ENCODE measurements at regions not wholly inside any gene's neighbourhood (a gene's known extent, or its start where the extent isn't known, plus 50 kb on each side); places are given as distances from the start of the nearest gene placed in this dataset.

- peak; percentile 55 for TF ChIP-seq TAF15 (IDR thresholded peaks at IDR 0.05; ENCODE audit: low read depth, low read length, poor library complexity, severe bottlenecking)
- no peak for TF ChIP-seq PHF5A (CRISPR knock-in tag; IDR thresholded peaks at IDR 0.05; ENCODE audit: low read depth, unreplicated experiment)
- TF ChIP-seq ZBTB44 (CRISPR knock-in tag; IDR thresholded peaks at IDR 0.05): no peak
- TF ChIP-seq HNF1A (IDR thresholded peaks at IDR 0.05; ENCODE audit: low read depth): no peak
- TF ChIP-seq HNF1A (CRISPR knock-in tag; IDR thresholded peaks at IDR 0.05; ENCODE audit: borderline replicate concordance): no peak
- TF ChIP-seq ZNF549 (CRISPR knock-in tag; IDR thresholded peaks at IDR 0.05): no peak
- TF ChIP-seq KDM5B (CRISPR knock-in tag; IDR thresholded peaks at IDR 0.05; ENCODE audit: borderline replicate concordance): peak; percentile 21; the same call in 1 of the 2 replicates
- TF ChIP-seq DDIT3 (CRISPR knock-in tag; IDR thresholded peaks at IDR 0.05): no peak
- TF ChIP-seq ZNF510 (CRISPR knock-in tag; IDR thresholded peaks at IDR 0.05; ENCODE audit: low read depth): 0 out of 2 replicates have a peak, but pooled peaks have one; percentile 24
- TF ChIP-seq PREB (CRISPR knock-in tag; IDR thresholded peaks at IDR 0.05): no peak
- no peak for TF ChIP-seq CBX1 (IDR thresholded peaks at IDR 0.05; ENCODE audit: low read depth)
- TF ChIP-seq ZNF572 (CRISPR knock-in tag; IDR thresholded peaks at IDR 0.05): no peak; the same call in 1 of the 2 replicates
- TF ChIP-seq ZNF691 (CRISPR knock-in tag; IDR thresholded peaks at IDR 0.05; ENCODE audit: borderline replicate concordance, low read depth): no peak
- TF ChIP-seq ZKSCAN8 (CRISPR knock-in tag; IDR thresholded peaks at IDR 0.05; ENCODE audit: borderline replicate concordance): no peak; the same call in 1 of the 2 replicates
- TF ChIP-seq HHEX (CRISPR knock-in tag; IDR thresholded peaks at IDR 0.05): no peak
- no peak for TF ChIP-seq ZNF530 (CRISPR knock-in tag; IDR thresholded peaks at IDR 0.05; ENCODE audit: low read depth)
- TF ChIP-seq NFRKB (IDR thresholded peaks at IDR 0.05): no peak
- peak; percentile 70 for TF ChIP-seq NRL (CRISPR knock-in tag; IDR thresholded peaks at IDR 0.05; ENCODE audit: borderline replicate concordance)
- TF ChIP-seq FLYWCH1 (CRISPR knock-in tag; IDR thresholded peaks at IDR 0.05): no peak
- no peak; the same call in 1 of the 2 replicates for TF ChIP-seq RXRA (CRISPR knock-in tag; IDR thresholded peaks at IDR 0.05)
- no peak for TF ChIP-seq KLF11 (CRISPR knock-in tag; IDR thresholded peaks at IDR 0.05)
- TF ChIP-seq PAX8 (CRISPR knock-in tag; IDR thresholded peaks at IDR 0.05; ENCODE audit: borderline replicate concordance): no peak
- no peak for TF ChIP-seq CENPX (CRISPR knock-in tag; IDR thresholded peaks at IDR 0.05)
Observed at GRCh38 chr16:85523602-85524364, 89.3 kb upstream of the GSE1 start (continued).
